ENCODE measurements at regions not wholly inside any gene's neighbourhood (a gene's known extent, or its start where the extent isn't known, plus 50 kb on each side); places are given as distances from the start of the nearest gene placed in this dataset.

DNA sequence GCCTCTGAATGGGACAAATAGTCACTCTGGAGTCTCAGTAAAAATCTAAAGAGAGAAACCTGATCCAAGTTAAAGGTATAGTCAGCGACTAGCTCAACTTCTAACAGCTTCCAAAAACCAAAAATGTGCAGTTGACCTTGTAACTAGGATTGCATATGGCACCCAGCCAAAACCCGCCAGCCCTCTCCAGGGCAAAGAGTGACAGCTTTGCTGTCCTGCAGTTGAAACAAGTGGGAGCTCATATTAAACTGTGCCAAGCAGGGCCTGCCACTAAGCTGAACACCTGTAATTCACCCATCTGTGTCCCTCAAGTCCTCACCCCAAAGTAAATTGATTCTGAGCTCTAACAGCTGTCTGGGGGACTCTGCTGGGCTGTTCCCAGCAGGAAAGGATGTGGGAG, 695.3 kb downstream of the MAFB start:
- TF ChIP-seq, protein P1, sequence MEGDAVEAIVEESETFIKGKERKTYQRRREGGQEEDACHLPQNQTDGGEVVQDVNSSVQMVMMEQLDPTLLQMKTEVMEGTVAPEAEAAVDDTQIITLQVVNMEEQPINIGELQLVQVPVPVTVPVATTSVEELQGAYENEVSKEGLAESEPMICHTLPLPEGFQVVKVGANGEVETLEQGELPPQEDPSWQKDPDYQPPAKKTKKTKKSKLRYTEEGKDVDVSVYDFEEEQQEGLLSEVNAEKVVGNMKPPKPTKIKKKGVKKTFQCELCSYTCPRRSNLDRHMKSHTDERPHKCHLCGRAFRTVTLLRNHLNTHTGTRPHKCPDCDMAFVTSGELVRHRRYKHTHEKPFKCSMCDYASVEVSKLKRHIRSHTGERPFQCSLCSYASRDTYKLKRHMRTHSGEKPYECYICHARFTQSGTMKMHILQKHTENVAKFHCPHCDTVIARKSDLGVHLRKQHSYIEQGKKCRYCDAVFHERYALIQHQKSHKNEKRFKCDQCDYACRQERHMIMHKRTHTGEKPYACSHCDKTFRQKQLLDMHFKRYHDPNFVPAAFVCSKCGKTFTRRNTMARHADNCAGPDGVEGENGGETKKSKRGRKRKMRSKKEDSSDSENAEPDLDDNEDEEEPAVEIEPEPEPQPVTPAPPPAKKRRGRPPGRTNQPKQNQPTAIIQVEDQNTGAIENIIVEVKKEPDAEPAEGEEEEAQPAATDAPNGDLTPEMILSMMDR (IDR thresholded peaks at IDR 0.05) = no peak
- TF ChIP-seq POLR2AphosphoS5 (IDR thresholded peaks at IDR 0.05) (no peak), POLR2A (IDR thresholded peaks at IDR 0.05) (no peak)

Data from stomach (tissue), 4 donors.